GM18508 (cell line): ENCODE measurements at regions not wholly inside any gene's neighbourhood (a gene's known extent, or its start where the extent isn't known, plus 50 kb on each side); places are given as distances from the start of the nearest gene placed in this dataset.
A peak's percentile ranks its signal among the peaks of the same experiment; 100 is the strongest.
"Not testable (repeated sequence)": the region's sequence is repeated elsewhere in the genome, so short reads cannot be mapped to it uniquely, and the experiment has no call there.

Experiments used
- ATAC-seq: cut with Tn5 transposase; IDR thresholded peaks from one replicate; pipeline ENCODE4 v1.9.1; 2021; ENCODE audit warnings: moderate number of reproducible peaks; ENCODE audit not compliant: insufficient read depth, unreplicated experiment

GRCh38 chr2:215576572-215576971 is 140.7 kb upstream of the FN1 start:
- ATAC-seq = no peak

- ATAC-seq = no peak
Observed at GRCh38 chr2:215573496-215573895, 137.6 kb upstream of the FN1 start.

GRCh38 chr2:215572341-215572848 is 136.5 kb upstream of the FN1 start:
- no peak for ATAC-seq

DNA sequence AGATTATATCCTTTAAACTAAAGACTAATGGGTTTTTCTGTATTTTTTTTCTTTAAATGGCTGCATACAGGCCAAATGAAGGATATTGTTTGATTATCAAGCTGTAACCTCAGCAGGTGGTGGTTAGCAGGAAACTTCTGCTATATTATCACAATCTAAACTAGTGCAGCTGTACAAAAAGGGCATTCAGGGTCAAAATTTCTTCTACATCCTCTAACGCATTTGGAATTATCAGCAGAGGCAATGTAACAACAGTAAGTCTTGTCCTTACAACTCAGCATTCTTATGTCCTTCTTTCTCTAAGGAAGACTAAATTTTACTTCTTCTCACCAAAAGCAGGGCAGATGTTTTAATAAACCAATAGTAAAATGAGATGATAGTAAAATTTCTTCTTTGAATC is 135.8 kb upstream of the FN1 start:
- ATAC-seq = no peak

DNA sequence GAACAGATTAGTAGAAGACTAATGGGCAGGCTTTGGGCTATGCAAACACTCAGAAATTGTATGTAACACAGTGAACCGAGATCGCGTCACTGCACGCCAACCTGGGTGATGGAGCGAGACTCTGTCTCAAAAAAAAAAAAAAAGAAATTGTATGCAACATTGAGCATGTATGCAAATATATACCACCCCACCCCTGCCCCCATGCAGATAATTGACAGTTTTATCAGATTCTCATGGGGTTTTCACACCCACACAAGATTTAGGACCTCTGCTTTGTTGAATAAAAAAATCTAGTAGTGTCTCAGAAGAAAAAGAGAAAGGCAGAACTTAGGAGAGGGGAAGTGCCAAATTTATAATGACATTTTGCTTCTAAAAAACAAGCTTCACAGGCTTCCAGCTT is 131.6 kb upstream of the FN1 start:
- peak; percentile 69 for ATAC-seq

DNA sequence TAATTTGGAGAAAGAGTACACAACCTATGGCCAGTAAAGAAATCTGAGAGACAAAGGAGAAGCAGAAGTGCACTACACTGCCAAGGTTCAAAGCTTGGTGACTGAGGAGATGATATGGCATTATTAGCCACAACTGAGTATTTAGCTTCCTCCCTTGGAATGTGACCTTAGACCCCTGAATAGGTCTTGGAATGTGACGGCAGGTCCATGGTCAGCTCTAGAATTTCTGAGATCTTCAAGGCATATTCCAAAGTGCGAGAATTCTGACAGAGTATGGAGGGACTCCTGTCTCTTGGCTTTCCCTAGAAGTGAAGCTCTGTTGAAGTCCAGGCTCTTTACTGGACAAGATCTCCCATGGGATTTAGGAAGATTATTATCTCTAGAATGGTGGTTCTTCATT is 130.0 kb upstream of the FN1 start:
- no peak for ATAC-seq

DNA sequence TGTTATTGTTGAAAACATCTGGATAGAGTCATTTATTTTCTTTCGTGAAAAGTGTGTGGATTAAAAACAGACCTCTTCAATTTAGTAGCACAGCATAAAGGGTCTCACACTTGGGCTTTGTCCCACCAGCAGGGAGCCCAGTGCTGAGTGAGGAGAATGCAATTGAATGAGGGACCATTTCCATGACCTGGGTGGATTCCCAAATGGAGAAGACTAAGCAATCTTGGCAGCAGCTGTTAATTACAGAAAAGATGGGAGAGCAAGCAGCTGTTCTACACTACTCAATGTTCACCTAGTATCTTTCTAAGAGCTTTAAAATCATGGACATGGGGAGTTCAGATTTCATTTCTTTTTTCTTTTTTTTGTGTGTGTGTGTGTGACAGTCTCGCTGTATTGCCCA is 121.8 kb upstream of the FN1 start:
- ATAC-seq = no peak

DNA sequence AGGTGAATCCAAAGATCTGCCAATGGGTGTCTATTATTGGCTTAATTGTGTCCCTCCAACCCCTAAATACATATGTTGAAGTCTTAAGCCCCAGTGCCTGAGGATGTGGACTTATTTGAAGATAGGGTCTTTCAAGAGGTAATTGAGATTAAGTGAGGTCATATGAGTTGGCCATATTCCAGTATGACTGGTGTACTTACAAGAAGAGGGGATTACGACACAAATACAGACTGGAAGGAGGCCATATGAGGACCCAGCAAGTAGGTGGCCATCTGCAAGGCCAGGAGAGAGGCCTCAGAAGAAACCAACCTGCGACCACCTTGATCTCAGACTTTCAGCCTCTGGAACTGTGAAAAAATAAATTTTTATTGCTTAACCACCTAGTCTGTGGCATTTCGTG is 121.1 kb upstream of the FN1 start:
- ATAC-seq = no peak

DNA sequence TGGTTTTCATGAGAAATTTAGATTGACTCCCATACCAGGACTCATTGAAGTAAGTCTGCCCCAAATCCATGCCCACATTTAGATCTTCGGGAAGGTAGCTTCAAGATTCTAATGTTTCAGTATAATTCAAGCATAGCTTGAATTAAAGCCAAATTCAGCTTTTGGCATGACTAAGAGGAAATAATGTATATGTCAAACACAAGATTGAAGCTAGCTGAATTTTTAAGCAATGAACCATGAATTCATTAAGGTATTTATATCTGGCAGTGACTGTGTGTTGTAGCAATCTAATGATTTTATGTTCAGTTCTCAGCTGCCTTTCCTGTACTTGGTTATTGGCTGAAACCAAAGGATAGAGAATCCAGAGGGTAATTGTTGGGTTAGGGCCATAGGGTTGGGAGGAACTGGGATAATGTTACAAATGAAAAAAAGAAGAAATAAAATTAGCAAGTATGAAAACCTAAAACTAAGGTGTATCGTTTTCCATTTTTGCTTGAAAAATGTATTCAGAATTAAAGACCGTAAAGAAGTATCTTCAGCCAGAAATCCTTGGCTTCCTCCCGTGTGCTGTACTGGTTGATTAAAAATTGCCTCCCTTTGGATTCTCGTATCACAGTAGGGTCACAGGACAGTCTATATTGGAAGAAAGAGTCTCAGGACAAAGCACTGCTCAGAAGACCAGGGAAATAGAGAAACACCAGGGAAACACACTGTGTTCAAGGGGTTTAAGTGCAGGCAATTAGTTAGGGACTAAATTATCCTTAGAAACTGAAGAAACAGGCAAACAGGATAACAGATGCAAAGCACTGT is 119.0 kb upstream of the FN1 start:
- no peak for ATAC-seq

- no peak for ATAC-seq
Observed at GRCh38 chr2:215553946-215554345, 118.1 kb upstream of the FN1 start.

DNA sequence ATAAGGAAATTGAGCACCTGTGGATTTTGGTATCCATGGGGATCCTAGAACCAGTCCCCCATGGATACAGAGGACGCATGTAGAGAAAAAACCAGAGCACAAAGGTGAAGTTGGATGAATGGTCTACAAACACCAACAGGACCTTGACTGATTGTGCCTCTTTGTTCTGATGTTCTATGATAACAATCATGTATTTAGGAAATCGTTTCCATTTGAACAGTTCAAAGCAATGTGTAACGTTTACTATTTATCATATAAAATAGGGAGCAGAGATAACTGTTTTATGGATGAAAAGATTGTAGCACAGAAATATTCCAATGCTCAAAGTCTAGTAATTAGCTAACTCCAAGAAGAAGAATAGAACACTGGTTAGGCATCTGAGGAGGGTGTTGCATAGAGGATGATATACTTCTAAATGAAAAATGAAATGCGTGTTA is 116.3 kb upstream of the FN1 start:
- no peak for ATAC-seq

DNA sequence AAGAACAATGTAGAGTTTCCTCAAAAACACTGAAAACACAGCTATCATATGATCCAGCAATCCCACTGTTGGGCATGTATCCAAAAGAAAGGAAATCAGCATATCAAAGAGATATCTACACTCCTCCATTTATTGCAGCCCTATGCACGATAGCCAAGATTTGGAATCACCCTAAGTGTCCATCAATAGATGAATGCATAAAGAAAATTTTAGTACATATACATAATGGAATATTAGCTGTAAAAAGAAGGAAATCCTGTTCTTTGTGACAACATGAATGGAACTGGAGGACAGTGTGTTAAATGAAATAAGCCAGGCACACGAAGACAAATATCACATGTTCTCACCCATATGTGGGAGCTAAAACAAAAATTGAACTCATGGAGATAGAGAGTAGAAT is 114.5 kb upstream of the FN1 start:
- no peak for ATAC-seq

DNA sequence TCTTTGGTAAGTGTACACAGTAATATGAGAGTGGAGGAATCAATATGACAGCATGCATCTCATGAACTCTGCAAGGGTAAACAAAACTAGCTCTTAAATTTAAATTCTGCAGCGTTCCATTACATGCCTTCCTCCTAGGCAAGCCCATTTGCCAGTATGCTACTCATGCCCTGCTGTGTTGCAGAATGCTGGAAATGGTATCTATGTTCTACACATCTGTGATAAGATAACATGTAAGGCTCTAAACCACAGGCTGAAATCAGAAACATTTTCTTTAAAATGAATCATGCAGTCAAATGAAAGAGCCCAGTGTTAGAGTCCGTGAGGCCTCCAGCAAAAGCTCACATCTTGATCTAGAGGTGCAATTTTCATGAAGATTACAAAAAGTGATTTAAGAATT is 112.8 kb upstream of the FN1 start:
- no peak for ATAC-seq

DNA sequence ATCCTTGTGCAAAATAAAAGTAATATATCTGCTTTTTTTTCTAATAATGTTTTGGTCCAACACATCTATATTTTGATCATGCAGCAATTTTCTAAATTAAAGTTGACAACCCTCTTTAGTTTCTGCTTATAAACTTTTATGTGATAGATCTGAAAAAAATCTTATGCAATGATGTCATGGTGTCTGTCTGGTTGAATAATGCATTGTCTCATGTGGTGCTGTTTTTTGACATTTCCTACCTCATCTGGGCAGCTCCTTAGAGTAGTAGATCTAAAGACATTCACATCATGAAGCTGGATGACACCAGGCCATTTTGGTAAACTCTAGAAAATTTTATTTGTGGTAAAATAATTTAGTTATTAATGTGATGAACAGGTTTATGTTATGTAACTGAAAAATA is 106.8 kb upstream of the FN1 start:
- no peak for ATAC-seq

GRCh38 chr2:215540658-215541057 is 104.8 kb upstream of the FN1 start:
- no peak for ATAC-seq

- no peak for ATAC-seq
Observed at GRCh38 chr2:215537611-215538010, 101.7 kb upstream of the FN1 start.

- ATAC-seq = no peak
Observed at GRCh38 chr2:215536510-215536909, 100.6 kb upstream of the FN1 start.

GRCh38 chr2:215535741-215536140 is 99.9 kb upstream of the FN1 start:
- no peak for ATAC-seq

DNA sequence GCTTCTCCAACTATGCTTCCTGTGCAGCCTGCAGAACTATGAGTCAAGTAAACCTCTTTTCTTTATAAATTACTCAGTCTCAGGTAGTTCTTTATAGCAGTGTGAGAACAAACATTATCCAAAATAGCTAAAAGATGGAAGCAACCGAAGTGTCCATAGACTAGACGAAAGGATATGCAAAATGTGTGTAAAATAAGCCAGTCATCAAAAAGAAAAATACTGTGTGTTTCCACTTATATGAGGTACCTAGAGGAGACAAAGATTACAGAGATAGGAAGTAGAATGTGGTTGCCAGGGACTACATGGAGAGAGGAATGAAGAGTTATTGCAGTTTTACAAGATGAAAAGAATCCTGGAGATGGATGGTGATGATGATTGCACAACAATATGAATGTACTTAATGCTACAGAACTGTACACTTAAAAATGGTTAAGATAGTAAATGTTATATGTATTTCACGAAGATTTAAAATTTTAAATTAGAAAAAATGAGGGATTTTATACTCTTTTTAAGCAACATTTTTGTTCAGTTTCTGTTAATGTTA is 99.3 kb upstream of the FN1 start:
- ATAC-seq = no peak

DNA sequence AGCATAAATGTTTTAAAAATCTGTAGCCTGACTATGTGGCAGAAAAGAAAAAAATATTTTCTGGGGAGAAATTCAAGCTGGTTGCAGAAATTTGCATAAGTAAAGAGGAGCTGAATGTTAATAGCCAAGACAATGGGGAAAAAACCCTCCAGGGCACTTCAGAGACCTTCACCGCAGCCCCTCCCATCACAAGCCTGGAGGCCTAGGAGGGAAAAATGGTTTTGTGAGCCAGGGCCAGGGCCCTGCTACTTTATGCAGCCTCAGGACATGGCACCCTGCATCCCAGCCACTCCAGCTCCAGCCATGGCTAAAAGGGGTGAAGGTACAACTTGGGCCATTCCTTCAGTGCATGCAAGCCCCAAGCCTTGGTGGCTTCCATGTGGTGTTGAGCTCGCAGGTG is 97.8 kb upstream of the FN1 start:
- ATAC-seq = not testable (repeated sequence)

- no peak for ATAC-seq
Observed at GRCh38 chr2:215532844-215533243, 97.0 kb upstream of the FN1 start.

- no peak for ATAC-seq
Observed at GRCh38 chr2:215531284-215531683, 95.4 kb upstream of the FN1 start.
